ENCODE measurements at regions not wholly inside any gene's neighbourhood (a gene's known extent, or its start where the extent isn't known, plus 50 kb on each side); places are given as distances from the start of the nearest gene placed in this dataset.
"Not testable (repeated sequence)": the region's sequence is repeated elsewhere in the genome, so short reads cannot be mapped to it uniquely, and the experiment has no call there.

GRCh38 chr20:30405061-30405460 lies 852.4 kb upstream of the DEFB115 start:
- TF ChIP-seq POLR2AphosphoS5, CTCF (IDR thresholded peaks at IDR 0.05): not testable (repeated sequence)
